Mesendoderm (in vitro differentiated cells): ENCODE measurements at regions not wholly inside any gene's neighbourhood (a gene's known extent, or its start where the extent isn't known, plus 50 kb on each side); places are given as distances from the start of the nearest gene placed in this dataset.
A peak's percentile ranks its signal among the peaks of the same experiment; 100 is the strongest.

ENCODE experiments used
- DNase-seq: peaks from one replicate; pipeline ENCODE4 v3.0.0; 2013
- H2AK5ac ChIP-seq: 2 replicates; pipeline ENCODE4 v1.6.1; 2013; ENCODE audit warnings: low read length, inconsistent platforms
- H2BK120ac ChIP-seq: 2 replicates; pipeline ENCODE4 v1.6.1; 2013; ENCODE audit warnings: low read depth, mild to moderate bottlenecking, low read length, moderate library complexity, mixed read lengths
- H2BK15ac ChIP-seq: replicated peaks from 2 replicates; pipeline ENCODE4 v1.6.1; 2013; ENCODE audit warnings: low read depth, mild to moderate bottlenecking, moderate library complexity
- H2BK5ac ChIP-seq: 2 replicates; pipeline ENCODE4 v1.6.1; 2013; ENCODE audit warnings: low read length, inconsistent platforms
- H3K18ac ChIP-seq: 2 replicates; pipeline ENCODE4 v1.6.1; 2013; ENCODE audit warnings: mild to moderate bottlenecking, low read length, mixed read lengths
- H3K23ac ChIP-seq: one replicate; pipeline ENCODE4 v1.6.1; 2013; ENCODE audit warnings: low read length
- H3K27ac ChIP-seq: 2 replicates; pipeline ENCODE4 v1.5.1; 2013; ENCODE audit warnings: low read depth, mild to moderate bottlenecking, inconsistent platforms, low read length, moderate library complexity
- H3K27me3 ChIP-seq: 2 replicates; pipeline ENCODE4 v1.6.1; 2013; ENCODE audit warnings: low read length, control low read depth, mild to moderate bottlenecking, inconsistent platforms; ENCODE audit not compliant: insufficient read depth, poor library complexity
- H3K36me3 ChIP-seq: 2 replicates; pipeline ENCODE4 v1.6.1; 2013; ENCODE audit warnings: low read length, inconsistent platforms; ENCODE audit not compliant: control insufficient read depth, insufficient read depth
- H3K4ac ChIP-seq: one replicate; pipeline ENCODE4 v1.6.1; 2013; ENCODE audit warnings: low read depth, mild to moderate bottlenecking, low read length, moderate library complexity
- H3K4me1 ChIP-seq: 2 replicates; pipeline ENCODE4 v1.6.1; 2013; ENCODE audit warnings: low read depth, low read length, inconsistent platforms; ENCODE audit not compliant: control insufficient read depth
- H3K4me2 ChIP-seq: 2 replicates; pipeline ENCODE4 v1.6.1; 2013; ENCODE audit warnings: low read length
- H3K4me3 ChIP-seq: 2 replicates; pipeline ENCODE4 v1.5.1; 2013; ENCODE audit warnings: mild to moderate bottlenecking, low read length
- H3K56ac ChIP-seq: one replicate; pipeline ENCODE4 v1.6.1; 2013; ENCODE audit warnings: low read length
- H3K79me1 ChIP-seq: 2 replicates; pipeline ENCODE4 v1.6.1; 2013; ENCODE audit warnings: low read length, inconsistent platforms
- H3K79me2 ChIP-seq: 2 replicates; pipeline ENCODE4 v1.6.1; 2013; ENCODE audit warnings: mild to moderate bottlenecking, low read length; ENCODE audit not compliant: control insufficient read depth, insufficient read depth
- H3K9ac ChIP-seq: 2 replicates; pipeline ENCODE4 v1.6.1; 2013; ENCODE audit warnings: low read length, inconsistent platforms
- H4K5ac ChIP-seq: one replicate; pipeline ENCODE4 v1.6.1; 2013; ENCODE audit warnings: low read length
- H4K8ac ChIP-seq: one replicate; pipeline ENCODE4 v1.6.1; 2013; ENCODE audit warnings: low read depth, mild to moderate bottlenecking, control low read depth, low read length, moderate library complexity
- WGBS: extraction: QIAGEN DNeasy Blood & Tissue Kit; methylation state at CpG from one replicate; pipeline ENCODE4 v1.1.7; 2013; ENCODE audit warnings: low lambda C conversion rate, missing lambda C conversion rate; ENCODE audit not compliant: insufficient coverage; ENCODE audit errors: extremely low coverage; 5-methylcytosine and 5-hydroxymethylcytosine counted together

DNA sequence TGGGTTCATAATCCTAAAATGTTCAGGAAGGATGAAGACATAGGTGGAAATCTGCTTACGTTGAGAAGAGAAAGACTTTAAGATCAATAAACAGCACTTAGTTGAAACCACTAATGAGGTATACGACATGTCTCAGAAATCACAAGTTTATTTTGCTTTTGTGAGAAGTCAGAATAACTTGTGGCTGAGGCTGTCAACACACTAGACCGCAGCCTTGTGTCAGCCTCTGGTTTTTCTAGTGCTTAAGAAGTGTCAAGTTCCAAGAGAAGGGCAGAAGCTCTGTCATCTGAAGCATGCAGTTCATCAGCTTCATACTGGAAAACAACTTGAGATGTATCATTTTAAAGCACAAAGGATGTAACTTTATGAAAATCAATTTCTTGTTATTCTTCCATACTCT is 420.9 kb downstream of the METTL15 start:
- Histone ChIP-seq H4K8ac (no peak overlapping the region), H3K36me3 (no peaks in the 10 kb centered on the region), H3K4ac (no peak overlapping the region), H3K4me1 (no peaks in the 10 kb centered on the region), H2AK5ac (no peak overlapping the region), H3K27ac (no peak overlapping the region), H3K23ac (no peak overlapping the region), H3K4me3 (no peak overlapping the region), H2BK5ac (no peak overlapping the region), H3K4me2 (no peak overlapping the region), H3K27me3 (no peaks in the 10 kb centered on the region), H3K9ac (no peak overlapping the region), H2BK15ac (no peak overlapping the region), H3K79me2 (no peaks in the 10 kb centered on the region), H2BK120ac (no peak overlapping the region), H3K56ac (no peak overlapping the region), H3K18ac (no peak overlapping the region), H4K5ac (no peak overlapping the region), H3K79me1 (no peaks in the 10 kb centered on the region)
- peak; percentile 7 for DNase-seq
- WGBS, result no CpG with 5 or more reads among the region's 3 CpGs

DNA sequence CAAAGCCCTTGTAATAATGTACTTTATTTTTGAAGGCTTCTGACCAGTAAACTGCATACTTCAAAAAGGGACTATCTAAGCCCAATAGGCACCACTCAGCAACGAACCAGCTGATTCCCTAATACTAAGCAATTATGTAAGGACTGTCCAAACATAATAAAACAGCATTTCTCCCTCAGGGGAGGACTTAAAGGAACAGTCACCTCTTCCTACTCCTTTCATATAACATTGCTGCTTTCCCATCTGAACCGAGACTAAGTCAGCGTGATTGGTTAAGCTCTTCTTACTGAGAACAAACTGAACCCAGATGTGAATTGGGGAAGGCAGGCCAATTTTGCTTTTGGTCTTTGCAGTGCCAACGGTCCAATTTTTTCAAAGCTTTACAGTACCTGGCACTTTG is 420.0 kb downstream of the METTL15 start:
- peak overlapping the region; percentile 13 for H4K8ac ChIP-seq
- no peaks in the 10 kb centered on the region for H3K79me2 ChIP-seq
- H3K27me3 ChIP-seq, result no peaks in the 10 kb centered on the region
- no peak overlapping the region for H2BK5ac ChIP-seq
- H3K56ac ChIP-seq, result no peak overlapping the region
- H3K36me3 ChIP-seq, result no peaks in the 10 kb centered on the region
- H3K23ac ChIP-seq, result no peak overlapping the region
- no peak overlapping the region for H2BK15ac ChIP-seq
- no peak overlapping the region for H3K18ac ChIP-seq
- H3K27ac ChIP-seq, result no peak overlapping the region
- WGBS, result no CpG with 5 or more reads among the region's 4 CpGs
- no peak overlapping the region for H2AK5ac ChIP-seq
- H3K79me1 ChIP-seq, result no peaks in the 10 kb centered on the region
- H3K9ac ChIP-seq, result no peak overlapping the region
- H3K4me3 ChIP-seq, result no peak overlapping the region
- no peak overlapping the region for H2BK120ac ChIP-seq
- no peak overlapping the region for H3K4me2 ChIP-seq
- H4K5ac ChIP-seq, result no peak overlapping the region
- no peak for DNase-seq
- H3K4ac ChIP-seq, result no peak overlapping the region
- H3K4me1 ChIP-seq, result no peaks in the 10 kb centered on the region

DNA sequence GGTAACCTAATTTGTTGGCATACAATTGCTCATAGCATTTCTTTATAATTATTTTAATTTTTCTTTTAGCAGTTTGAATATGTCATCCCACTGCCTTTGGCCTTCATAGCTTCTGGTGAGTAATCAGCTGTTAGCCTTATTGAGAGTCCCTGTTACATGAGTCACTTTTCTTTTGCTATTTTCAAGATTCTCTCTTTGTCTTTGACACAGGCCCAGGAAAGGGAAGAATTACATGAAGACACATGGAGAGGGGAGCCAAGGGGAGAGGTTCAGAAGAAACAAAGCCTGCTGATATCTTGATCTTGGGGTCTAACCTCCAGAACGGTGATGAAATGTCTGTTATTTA is 418.2 kb downstream of the METTL15 start:
- peak; percentile 13 for DNase-seq
- H3K27ac ChIP-seq, result no peak overlapping the region
- no peak overlapping the region for H3K23ac ChIP-seq
- no peaks in the 10 kb centered on the region for H3K4me1 ChIP-seq
- no peak overlapping the region for H3K9ac ChIP-seq
- H3K79me1 ChIP-seq, result no peaks in the 10 kb centered on the region
- no peaks in the 10 kb centered on the region for H3K79me2 ChIP-seq
- no peak overlapping the region for H3K56ac ChIP-seq
- H3K18ac ChIP-seq, result no peak overlapping the region
- no peak overlapping the region for H2BK15ac ChIP-seq
- H3K4me3 ChIP-seq, result no peak overlapping the region
- H2AK5ac ChIP-seq, result no peak overlapping the region
- no peak overlapping the region for H4K8ac ChIP-seq
- no peak overlapping the region for H2BK120ac ChIP-seq
- no peak overlapping the region for H3K4me2 ChIP-seq
- WGBS, result no CpG with 5 or more reads among the region's 1 CpG
- H2BK5ac ChIP-seq, result no peak overlapping the region
- no peak overlapping the region for H3K4ac ChIP-seq
- H3K36me3 ChIP-seq, result no peaks in the 10 kb centered on the region
- H4K5ac ChIP-seq, result no peak overlapping the region
- no peaks in the 10 kb centered on the region for H3K27me3 ChIP-seq

DNA sequence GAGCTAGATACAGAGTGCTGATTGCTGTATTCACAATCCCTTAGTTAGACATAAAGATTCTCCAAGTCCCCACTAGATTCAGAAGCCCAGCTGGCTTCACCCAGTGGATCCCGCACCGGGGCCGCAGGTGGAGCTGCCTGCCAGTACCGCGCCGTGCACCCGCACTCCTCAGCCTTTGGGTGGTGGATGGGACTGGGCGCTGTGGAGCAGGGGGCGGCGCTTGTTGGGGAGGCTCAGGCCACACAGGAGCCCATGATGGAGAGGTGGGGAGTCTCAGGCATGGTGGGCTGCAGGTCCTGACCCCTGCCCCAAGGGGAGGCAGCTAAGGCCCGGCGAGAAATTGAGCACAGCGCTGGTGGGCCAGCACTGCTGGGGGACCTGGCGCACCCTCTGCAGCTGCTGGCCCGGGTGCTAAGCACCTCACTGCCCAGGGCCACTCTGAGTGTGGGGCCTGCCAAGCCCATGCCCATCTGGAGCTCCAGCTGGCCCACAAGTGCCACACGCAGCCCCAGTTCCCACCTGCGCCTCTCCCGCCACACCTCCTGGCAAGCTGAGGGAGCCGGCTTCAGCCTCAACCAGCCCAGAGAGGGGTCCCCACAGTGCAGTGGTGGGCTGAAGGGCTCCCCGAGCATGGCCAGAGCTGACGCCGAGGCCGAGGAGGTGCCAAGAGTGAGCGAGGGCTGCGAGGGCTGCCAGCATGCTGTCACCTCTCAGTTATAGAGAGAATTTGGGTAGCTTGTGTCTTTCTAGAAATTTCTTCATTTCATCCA is 417.6 kb downstream of the METTL15 start:
- Histone ChIP-seq H4K8ac (no peak overlapping the region), H2BK5ac (no peak overlapping the region), H3K4me1 (no peaks in the 10 kb centered on the region), H3K23ac (no peak overlapping the region), H3K79me2 (no peaks in the 10 kb centered on the region), H3K9ac (no peak overlapping the region), H3K27ac (no peak overlapping the region), H2BK120ac (no peak overlapping the region), H3K4me3 (no peak overlapping the region), H3K36me3 (no peaks in the 10 kb centered on the region), H3K56ac (no peak overlapping the region), H3K18ac (no peak overlapping the region), H2BK15ac (no peak overlapping the region), H3K4ac (no peak overlapping the region), H3K27me3 (no peaks in the 10 kb centered on the region), H3K79me1 (no peaks in the 10 kb centered on the region), H4K5ac (no peak overlapping the region), H2AK5ac (no peak overlapping the region), H3K4me2 (no peak overlapping the region)
- no CpG with 5 or more reads among the region's 25 CpGs for WGBS
- DNase-seq, result no peak

DNA sequence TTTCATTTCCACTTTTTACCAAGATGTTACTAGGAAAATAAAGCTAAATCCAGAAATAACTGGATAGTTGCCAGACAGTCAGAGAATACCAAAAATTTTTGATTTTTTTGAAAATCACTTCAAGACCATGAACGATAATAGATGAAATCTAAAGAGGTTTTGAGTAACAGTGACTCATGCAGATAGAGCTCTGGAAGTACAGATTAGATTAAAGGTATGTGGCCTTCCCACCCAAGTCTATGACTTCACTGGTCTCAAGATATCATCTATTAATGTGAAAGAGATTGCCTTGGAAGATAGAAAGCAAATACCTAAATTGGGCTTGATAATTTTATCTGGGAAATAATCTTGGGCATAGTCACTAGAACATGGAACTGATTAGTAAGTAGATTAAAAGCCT is 415.9 kb downstream of the METTL15 start:
- Histone ChIP-seq H3K79me2 (no peaks in the 10 kb centered on the region), H2AK5ac (no peak overlapping the region), H3K79me1 (no peaks in the 10 kb centered on the region), H3K56ac (no peak overlapping the region), H3K4me1 (no peaks in the 10 kb centered on the region), H4K5ac (no peak overlapping the region), H3K27ac (no peak overlapping the region), H3K4me3 (no peak overlapping the region), H3K27me3 (no peaks in the 10 kb centered on the region), H2BK120ac (no peak overlapping the region), H3K9ac (no peak overlapping the region), H3K4ac (no peak overlapping the region), H3K36me3 (no peaks in the 10 kb centered on the region), H2BK15ac (no peak overlapping the region), H3K18ac (no peak overlapping the region), H2BK5ac (no peak overlapping the region), H3K23ac (no peak overlapping the region), H3K4me2 (no peak overlapping the region), H4K8ac (no peak overlapping the region)
- no peak for DNase-seq
- WGBS, result no CpG with 5 or more reads among the region's 1 CpG

DNA sequence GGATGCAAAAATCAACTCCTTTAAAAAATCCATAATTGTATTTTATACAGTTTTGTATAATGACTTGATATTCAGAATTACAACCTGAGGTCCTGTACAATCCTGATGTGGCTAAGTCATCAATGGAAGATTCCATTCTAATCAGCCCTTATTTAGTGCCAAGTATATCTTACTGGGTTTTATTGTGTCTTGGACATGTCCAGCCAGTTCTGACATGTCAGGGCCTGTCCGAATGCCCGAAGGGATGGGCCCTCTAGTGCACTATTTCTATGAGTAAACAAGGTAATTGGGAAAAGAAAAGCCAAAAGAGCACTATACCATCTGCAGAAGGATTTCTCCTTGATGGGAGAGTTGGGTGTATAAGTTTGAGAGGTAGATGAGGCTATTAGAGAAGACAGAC is 412.9 kb downstream of the METTL15 start:
- no peak overlapping the region for H2AK5ac ChIP-seq
- no peak overlapping the region for H3K9ac ChIP-seq
- no peak overlapping the region for H2BK5ac ChIP-seq
- H3K4ac ChIP-seq, result no peak overlapping the region
- H3K27me3 ChIP-seq, result no peaks in the 10 kb centered on the region
- H4K8ac ChIP-seq, result no peak overlapping the region
- WGBS, result no CpG with 5 or more reads among the region's 2 CpGs
- H4K5ac ChIP-seq, result no peak overlapping the region
- H3K36me3 ChIP-seq, result no peaks in the 10 kb centered on the region
- no peak overlapping the region for H2BK120ac ChIP-seq
- no peak for DNase-seq
- H3K27ac ChIP-seq, result no peak overlapping the region
- no peaks in the 10 kb centered on the region for H3K79me2 ChIP-seq
- no peak overlapping the region for H3K56ac ChIP-seq
- no peaks in the 10 kb centered on the region for H3K4me1 ChIP-seq
- no peak overlapping the region for H3K4me3 ChIP-seq
- H3K23ac ChIP-seq, result no peak overlapping the region
- H2BK15ac ChIP-seq, result no peak overlapping the region
- H3K4me2 ChIP-seq, result no peak overlapping the region
- no peak overlapping the region for H3K18ac ChIP-seq
- no peaks in the 10 kb centered on the region for H3K79me1 ChIP-seq
